ENCODE measurements at regions not wholly inside any gene's neighbourhood (a gene's known extent, or its start where the extent isn't known, plus 50 kb on each side); places are given as distances from the start of the nearest gene placed in this dataset.

DNA sequence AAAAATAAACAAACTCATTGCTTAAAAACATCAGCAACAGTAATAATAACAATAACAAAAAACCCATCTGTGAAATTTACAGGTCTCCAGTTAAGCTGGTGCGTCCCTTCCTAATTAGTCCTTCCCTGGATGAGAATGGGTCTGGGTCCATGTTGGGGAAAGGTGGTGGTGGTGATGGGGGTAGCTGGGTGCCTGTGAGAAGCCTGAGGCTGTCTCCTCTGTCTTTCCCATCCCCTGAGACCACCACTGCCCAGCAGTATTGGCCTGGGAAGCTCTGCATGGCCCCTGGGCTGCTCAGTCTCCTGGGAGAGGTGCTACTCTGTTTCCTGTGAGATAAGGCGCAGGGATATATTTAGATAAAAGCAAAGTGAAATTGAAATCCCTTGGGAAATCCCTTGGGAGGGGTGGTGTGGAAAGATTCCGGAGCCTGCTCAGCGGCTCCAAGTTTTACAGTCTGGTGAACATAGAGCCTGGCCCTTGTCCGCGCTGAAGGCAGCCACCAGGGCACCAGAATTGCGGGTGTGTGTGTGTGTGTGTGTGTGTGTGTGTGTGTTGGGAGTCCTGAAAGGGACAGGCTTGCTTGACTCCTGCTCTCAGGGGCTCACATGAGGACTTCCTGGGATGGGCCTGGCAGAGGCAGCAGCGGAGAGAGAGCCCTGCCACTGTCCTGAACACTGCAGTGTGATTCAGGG, 150.2 kb downstream of the FOXD2 start:
- Histone ChIP-seq H3K27ac (ENCODE audit: low read depth in 2 of 2, low read length in 2 of 2) (no peak overlapping the region), H3K4me3 (ENCODE audit: low read length in 3 of 3) (no peak overlapping the region), H3K4me1 (ENCODE audit: control insufficient read depth in 2 of 3, insufficient read depth in 2 of 3, low read depth in 1 of 3, low read length in 3 of 3) (no peaks in the 10 kb centered on the region), H3K9ac (ENCODE audit: low read length in 3 of 3) (no peak overlapping the region), H3K9me3 (ENCODE audit: control insufficient read depth in 2 of 3, insufficient read depth in 1 of 3, low read length in 3 of 3) (peaks cover 0 to 1% (median 0%) of the 10 kb centered on the region in 3 donors), H3K36me3 (ENCODE audit: control insufficient read depth in 2 of 3, insufficient read depth in 3 of 3, low read length in 3 of 3) (no peaks in the 10 kb centered on the region), H3K27me3 (ENCODE audit: control insufficient read depth, insufficient read depth, low read length) (peaks cover 3% of the 10 kb centered on the region)
- intact Hi-C loops (cut with DNase I): no loop called here
- peak; percentile 71 to 86 (median 84) for DNase-seq
- TF ChIP-seq, protein P1, sequence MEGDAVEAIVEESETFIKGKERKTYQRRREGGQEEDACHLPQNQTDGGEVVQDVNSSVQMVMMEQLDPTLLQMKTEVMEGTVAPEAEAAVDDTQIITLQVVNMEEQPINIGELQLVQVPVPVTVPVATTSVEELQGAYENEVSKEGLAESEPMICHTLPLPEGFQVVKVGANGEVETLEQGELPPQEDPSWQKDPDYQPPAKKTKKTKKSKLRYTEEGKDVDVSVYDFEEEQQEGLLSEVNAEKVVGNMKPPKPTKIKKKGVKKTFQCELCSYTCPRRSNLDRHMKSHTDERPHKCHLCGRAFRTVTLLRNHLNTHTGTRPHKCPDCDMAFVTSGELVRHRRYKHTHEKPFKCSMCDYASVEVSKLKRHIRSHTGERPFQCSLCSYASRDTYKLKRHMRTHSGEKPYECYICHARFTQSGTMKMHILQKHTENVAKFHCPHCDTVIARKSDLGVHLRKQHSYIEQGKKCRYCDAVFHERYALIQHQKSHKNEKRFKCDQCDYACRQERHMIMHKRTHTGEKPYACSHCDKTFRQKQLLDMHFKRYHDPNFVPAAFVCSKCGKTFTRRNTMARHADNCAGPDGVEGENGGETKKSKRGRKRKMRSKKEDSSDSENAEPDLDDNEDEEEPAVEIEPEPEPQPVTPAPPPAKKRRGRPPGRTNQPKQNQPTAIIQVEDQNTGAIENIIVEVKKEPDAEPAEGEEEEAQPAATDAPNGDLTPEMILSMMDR (IDR thresholded peaks at IDR 0.05; ENCODE audit: borderline replicate concordance, extremely low read depth, insufficient read depth): no peak
- no peak for FAIRE-seq

DNA sequence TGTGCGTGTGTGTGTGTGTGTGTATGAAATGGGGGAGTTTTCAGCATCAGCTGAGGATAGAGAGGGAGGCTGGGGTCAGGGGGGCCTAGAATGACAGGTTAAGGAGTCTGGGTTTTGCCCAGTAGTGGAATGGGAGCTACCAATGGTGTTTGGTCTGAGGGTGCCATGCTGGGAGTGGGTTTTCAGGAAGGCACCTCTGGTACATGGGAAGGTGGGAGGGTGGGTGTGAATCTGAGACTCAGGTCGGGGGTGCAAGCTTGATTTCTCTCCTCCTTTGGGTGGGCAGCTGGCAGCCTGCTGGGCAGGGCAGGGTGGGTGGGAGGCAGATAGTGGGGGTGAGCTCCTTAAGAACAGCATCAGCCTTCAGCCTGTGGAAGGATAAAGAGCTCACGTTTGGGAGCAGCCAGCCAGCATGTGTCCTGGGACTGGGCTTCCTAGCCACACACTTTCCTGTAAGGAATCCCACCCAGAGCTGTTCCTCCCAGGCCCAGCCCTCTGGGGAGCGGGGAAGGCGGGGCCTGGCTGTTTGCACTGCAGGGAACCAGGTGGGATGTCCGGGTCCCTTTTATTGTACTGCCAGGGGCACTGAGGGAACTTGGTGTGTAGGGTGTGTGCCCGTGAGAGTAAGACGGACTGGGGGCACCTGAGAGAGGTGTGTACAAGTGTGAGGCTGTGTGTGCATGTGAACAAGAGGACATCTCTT, 152.8 kb downstream of the FOXD2 start:
- DNase-seq (peak in 3 of 5 donors; percentile 43 to 60 (median 53)), FAIRE-seq (no peak)
- Histone ChIP-seq H3K9ac (ENCODE audit: low read length in 3 of 3) (no peak overlapping the region), H3K36me3 (ENCODE audit: control insufficient read depth in 2 of 3, insufficient read depth in 3 of 3, low read length in 3 of 3) (no peaks in the 10 kb centered on the region), H3K4me3 (ENCODE audit: low read length in 3 of 3) (no peak overlapping the region), H3K27ac (ENCODE audit: low read depth in 2 of 2, low read length in 2 of 2) (no peak overlapping the region), H3K9me3 (ENCODE audit: control insufficient read depth in 2 of 3, insufficient read depth in 1 of 3, low read length in 3 of 3) (peaks cover 0 to 1% (median 0%) of the 10 kb centered on the region in 3 donors), H3K27me3 (ENCODE audit: control insufficient read depth, insufficient read depth, low read length) (peaks cover 9% of the 10 kb centered on the region), H3K4me1 (ENCODE audit: control insufficient read depth in 2 of 3, insufficient read depth in 2 of 3, low read depth in 1 of 3, low read length in 3 of 3) (no peaks in the 10 kb centered on the region)
- intact Hi-C loops (cut with DNase I): no loop called here
- TF ChIP-seq, protein P1 (IDR thresholded peaks at IDR 0.05; ENCODE audit: borderline replicate concordance, extremely low read depth, insufficient read depth): no peak

DNA sequence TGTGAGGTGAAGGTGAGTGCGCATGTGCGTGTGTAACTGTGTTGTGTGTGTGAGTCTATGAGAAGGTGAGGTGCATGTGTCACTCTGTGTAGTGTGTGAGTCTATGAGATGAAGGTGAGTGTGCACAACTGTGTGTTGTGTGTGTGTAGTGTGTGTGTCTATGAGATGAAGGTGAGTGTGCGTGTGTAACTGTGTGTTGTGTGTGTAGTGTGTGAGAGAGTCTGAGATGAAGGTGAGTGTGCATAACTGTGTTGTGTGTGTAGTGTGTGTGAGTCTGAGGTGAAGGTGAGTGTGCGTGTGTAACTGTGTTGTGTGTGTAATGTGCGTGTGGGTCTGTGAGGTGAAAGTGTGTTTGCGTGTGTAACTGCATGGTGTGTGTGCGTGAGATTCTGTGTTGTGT, 154.0 kb downstream of the FOXD2 start:
- H3K9ac ChIP-seq (ENCODE audit: low read length in 3 of 3): no peak overlapping the region
- intact Hi-C loops (cut with DNase I): no loop called here
- FAIRE-seq (no peak), DNase-seq (no peak)
- TF ChIP-seq, protein P1 (IDR thresholded peaks at IDR 0.05; ENCODE audit: borderline replicate concordance, extremely low read depth, insufficient read depth): no peak
- peaks cover 9% of the 10 kb centered on the region for H3K27me3 ChIP-seq (ENCODE audit: control insufficient read depth, insufficient read depth, low read length)
- no peaks in the 10 kb centered on the region for H3K4me1 ChIP-seq (ENCODE audit: control insufficient read depth in 2 of 3, insufficient read depth in 2 of 3, low read depth in 1 of 3, low read length in 3 of 3)
- H3K4me3 ChIP-seq (ENCODE audit: low read length in 3 of 3): no peak overlapping the region
- no peak overlapping the region for H3K27ac ChIP-seq (ENCODE audit: low read depth in 2 of 2, low read length in 2 of 2)
- H3K36me3 ChIP-seq (ENCODE audit: control insufficient read depth in 2 of 3, insufficient read depth in 3 of 3, low read length in 3 of 3): no peaks in the 10 kb centered on the region
- peaks cover 0 to 1% (median 0%) of the 10 kb centered on the region in 3 donors for H3K9me3 ChIP-seq (ENCODE audit: control insufficient read depth in 2 of 3, insufficient read depth in 1 of 3, low read length in 3 of 3)

All from kidney (tissue), 13 donors.